HG03342 (cell line): ENCODE measurements at regions not wholly inside any gene's neighbourhood (a gene's known extent, or its start where the extent isn't known, plus 50 kb on each side); places are given as distances from the start of the nearest gene placed in this dataset.

ENCODE experiments used
- ATAC-seq: cut with Tn5 transposase; IDR thresholded peaks from one replicate; pipeline ENCODE4 v1.9.1; 2021; ENCODE audit warnings: mild to moderate bottlenecking, moderate library complexity; ENCODE audit not compliant: unreplicated experiment

GRCh38 chr14:46306267-46306666 is 345.3 kb downstream of the RPL10L start:
- ATAC-seq: no peak

- no peak for ATAC-seq
Observed at GRCh38 chr14:46300765-46301164, 350.8 kb downstream of the RPL10L start.

GRCh38 chr14:46290706-46291105 is 360.9 kb downstream of the RPL10L start:
- no peak for ATAC-seq

GRCh38 chr14:46279776-46280175 is 371.8 kb downstream of the RPL10L start:
- ATAC-seq: no peak

DNA sequence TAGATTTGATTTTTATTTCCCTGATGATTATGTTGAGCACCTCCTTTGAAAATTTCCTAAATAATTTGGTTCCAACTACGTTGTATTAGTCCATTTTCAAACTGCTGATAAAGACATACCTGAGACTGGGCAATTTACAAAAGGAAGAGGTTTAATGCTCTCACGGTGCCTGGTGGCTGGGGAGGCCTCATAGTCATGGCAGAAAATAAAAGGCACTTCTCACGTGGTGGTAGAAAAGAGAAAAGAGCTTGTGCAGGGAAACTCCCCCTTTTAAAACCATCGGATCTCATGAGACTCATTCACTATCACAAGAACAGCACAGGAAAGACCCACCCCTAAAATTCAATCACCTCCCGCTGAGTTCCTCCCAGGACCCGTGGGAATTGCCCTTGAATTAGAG is 372.3 kb downstream of the RPL10L start:
- no peak for ATAC-seq

- no peak for ATAC-seq
Observed at GRCh38 chr14:46259536-46259935, 392.0 kb downstream of the RPL10L start.

GRCh38 chr14:46256381-46256780 is 395.2 kb downstream of the RPL10L start:
- ATAC-seq: no peak

- no peak for ATAC-seq
Observed at GRCh38 chr14:46250113-46250703, 401.4 kb downstream of the RPL10L start.

- ATAC-seq: no peak
Observed at GRCh38 chr14:46248001-46248630, 403.5 kb downstream of the RPL10L start.

DNA sequence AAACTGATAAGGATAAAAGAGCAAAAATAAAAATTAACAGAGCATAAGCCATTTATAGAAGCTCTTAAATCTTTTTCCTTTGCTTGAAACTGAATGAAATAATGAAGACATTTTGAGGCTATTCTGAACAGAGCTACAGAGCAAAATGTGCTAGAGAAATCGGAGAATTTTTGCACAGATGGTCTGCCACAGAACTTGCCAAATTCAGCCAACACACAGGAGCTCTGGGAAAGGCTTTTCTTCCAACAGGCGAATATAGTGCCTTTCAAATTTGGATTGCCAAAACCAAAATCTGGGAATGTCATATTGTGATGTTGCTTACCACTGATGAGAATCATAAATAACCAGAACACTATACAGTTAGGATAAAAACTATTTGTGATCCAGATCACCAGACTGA is 406.3 kb downstream of the RPL10L start:
- ATAC-seq: no peak

DNA sequence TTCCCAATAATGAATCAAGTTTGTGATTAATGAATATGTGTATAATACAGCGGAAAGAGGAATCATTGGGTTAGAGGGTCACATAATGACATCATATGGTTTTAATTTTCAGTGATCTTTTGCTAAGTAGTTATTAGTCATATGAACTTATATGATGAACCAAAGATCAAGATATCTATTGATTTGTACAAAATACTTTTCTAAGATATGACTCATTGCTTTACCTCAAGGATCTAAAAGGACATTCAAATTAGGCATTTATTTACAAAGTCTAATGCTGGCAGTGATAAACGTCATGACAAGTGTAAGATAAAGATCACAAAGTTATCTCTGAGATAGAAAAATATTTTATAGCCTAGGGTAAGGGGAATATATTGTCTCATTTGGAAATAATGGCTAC is 417.8 kb downstream of the RPL10L start:
- ATAC-seq: no peak

GRCh38 chr14:46230540-46230939 is 421.0 kb downstream of the RPL10L start:
- no peak for ATAC-seq

GRCh38 chr14:46215801-46216200 is 435.8 kb downstream of the RPL10L start:
- no peak for ATAC-seq

- no peak for ATAC-seq
Observed at GRCh38 chr14:46198676-46199075, 452.9 kb downstream of the RPL10L start.

DNA sequence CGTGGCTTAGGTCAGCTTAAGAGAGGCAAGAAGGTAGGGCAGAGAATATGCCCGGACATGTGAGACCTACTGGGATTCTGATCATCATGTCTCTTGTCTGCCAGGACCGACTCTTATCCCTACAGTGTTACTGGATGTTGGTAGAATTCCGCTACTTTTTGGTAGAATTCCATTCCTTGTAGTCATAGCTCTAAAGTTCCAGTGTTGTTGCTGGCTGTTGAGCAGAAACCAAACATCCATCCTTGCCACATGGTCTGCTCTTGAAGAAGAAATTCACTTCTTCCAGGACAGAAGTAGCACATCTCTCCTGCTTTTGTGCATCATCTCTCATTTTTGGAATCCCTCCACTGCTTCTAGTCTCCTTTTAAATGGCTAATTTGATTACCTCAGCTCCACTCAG is 453.7 kb downstream of the RPL10L start:
- ATAC-seq: no peak
